ENCODE measurements at regions not wholly inside any gene's neighbourhood (a gene's known extent, or its start where the extent isn't known, plus 50 kb on each side); places are given as distances from the start of the nearest gene placed in this dataset.

- no peak for TF ChIP-seq CTCF (IDR thresholded peaks at IDR 0.05)
- no peak for TF ChIP-seq EZH2 (IDR thresholded peaks at IDR 0.05; ENCODE audit: borderline replicate concordance, insufficient read depth, low read depth, low read length, poor library complexity, severe bottlenecking)
Observed at GRCh38 chr13:80469105-80469852, 128.4 kb upstream of the SPRY2 start.
